ENCODE measurements at regions not wholly inside any gene's neighbourhood (a gene's known extent, or its start where the extent isn't known, plus 50 kb on each side); places are given as distances from the start of the nearest gene placed in this dataset.

GRCh38 chr5:54717870-54718269 is 200.3 kb downstream of the SNX18 start:
- no peaks in the 10 kb centered on the region for H3K9me3 ChIP-seq (ENCODE audit: insufficient read depth, low read depth, low read length)
- no peak overlapping the region for H3K9ac ChIP-seq (ENCODE audit: low read depth, low read length, poor library complexity, severe bottlenecking)
- H3K9me2 ChIP-seq (replicated peaks; ENCODE audit: low read depth, low read length) = no peaks in the 10 kb centered on the region
- H3K4me3 ChIP-seq (ENCODE audit: low read length, poor library complexity, severe bottlenecking) = no peak overlapping the region
- no peak overlapping the region for H2AFZ ChIP-seq (ENCODE audit: low read length)
- no peaks in the 10 kb centered on the region for H4K20me1 ChIP-seq (ENCODE audit: insufficient read depth, low read length, poor library complexity, severe bottlenecking)
- H3K27me3 ChIP-seq (ENCODE audit: insufficient read depth, low read length, poor library complexity, severe bottlenecking) = no peaks in the 10 kb centered on the region
- TF ChIP-seq CTCF (conservative IDR thresholded peaks at IDR 0.05; ENCODE audit: low read length) (no peak), EZH2phosphoT487 (IDR thresholded peaks at IDR 0.05; ENCODE audit: borderline replicate concordance) (no peak)
- H3K4me2 ChIP-seq (ENCODE audit: low read depth, low read length, poor library complexity, severe bottlenecking) = no peak overlapping the region
- no peaks in the 10 kb centered on the region for H3K36me3 ChIP-seq (ENCODE audit: insufficient read depth, low read length)
- no peaks in the 10 kb centered on the region for H3K79me2 ChIP-seq (ENCODE audit: insufficient read depth, low read length)
- H3F3A ChIP-seq (ENCODE audit: low read depth) = no peaks in the 10 kb centered on the region
- H3K4me1 ChIP-seq (ENCODE audit: insufficient read depth, low read length, poor library complexity, severe bottlenecking) = peaks cover 4% of the 10 kb centered on the region

GRCh38 chr5:54717459-54717858 is 199.9 kb downstream of the SNX18 start:
- H3K9me2 ChIP-seq (replicated peaks; ENCODE audit: low read depth, low read length) = no peaks in the 10 kb centered on the region
- no peak for TF ChIP-seq EZH2phosphoT487 (IDR thresholded peaks at IDR 0.05; ENCODE audit: borderline replicate concordance)
- TF ChIP-seq CTCF (conservative IDR thresholded peaks at IDR 0.05; ENCODE audit: low read length) = no peak
- no peak overlapping the region for H2AFZ ChIP-seq (ENCODE audit: low read length)
- H3K4me1 ChIP-seq (ENCODE audit: insufficient read depth, low read length, poor library complexity, severe bottlenecking) = peaks cover 4% of the 10 kb centered on the region
- no peaks in the 10 kb centered on the region for H3K36me3 ChIP-seq (ENCODE audit: insufficient read depth, low read length)
- H3K4me3 ChIP-seq (ENCODE audit: low read length, poor library complexity, severe bottlenecking) = no peak overlapping the region
- no peaks in the 10 kb centered on the region for H3F3A ChIP-seq (ENCODE audit: low read depth)
- no peak overlapping the region for H3K4me2 ChIP-seq (ENCODE audit: low read depth, low read length, poor library complexity, severe bottlenecking)
- H3K9ac ChIP-seq (ENCODE audit: low read depth, low read length, poor library complexity, severe bottlenecking) = no peak overlapping the region
- no peaks in the 10 kb centered on the region for H3K27me3 ChIP-seq (ENCODE audit: insufficient read depth, low read length, poor library complexity, severe bottlenecking)
- H4K20me1 ChIP-seq (ENCODE audit: insufficient read depth, low read length, poor library complexity, severe bottlenecking) = no peaks in the 10 kb centered on the region
- H3K79me2 ChIP-seq (ENCODE audit: insufficient read depth, low read length) = no peaks in the 10 kb centered on the region
- no peaks in the 10 kb centered on the region for H3K9me3 ChIP-seq (ENCODE audit: insufficient read depth, low read depth, low read length)

- Histone ChIP-seq H3K9me2 (replicated peaks; ENCODE audit: low read depth, low read length) (no peaks in the 10 kb centered on the region), H4K20me1 (ENCODE audit: insufficient read depth, low read length, poor library complexity, severe bottlenecking) (no peaks in the 10 kb centered on the region), H3K4me1 (ENCODE audit: insufficient read depth, low read length, poor library complexity, severe bottlenecking) (peaks cover 2% of the 10 kb centered on the region), H3K79me2 (ENCODE audit: insufficient read depth, low read length) (no peaks in the 10 kb centered on the region), H3K4me3 (ENCODE audit: low read length, poor library complexity, severe bottlenecking) (no peak overlapping the region), H3K9ac (ENCODE audit: low read depth, low read length, poor library complexity, severe bottlenecking) (no peak overlapping the region), H3K36me3 (ENCODE audit: insufficient read depth, low read length) (no peaks in the 10 kb centered on the region), H2AFZ (ENCODE audit: low read length) (no peak overlapping the region), H3K9me3 (ENCODE audit: insufficient read depth, low read depth, low read length) (no peaks in the 10 kb centered on the region), H3F3A (ENCODE audit: low read depth) (no peaks in the 10 kb centered on the region), H3K27me3 (ENCODE audit: insufficient read depth, low read length, poor library complexity, severe bottlenecking) (no peaks in the 10 kb centered on the region), H3K4me2 (ENCODE audit: low read depth, low read length, poor library complexity, severe bottlenecking) (no peak overlapping the region)
- TF ChIP-seq EZH2phosphoT487 (IDR thresholded peaks at IDR 0.05; ENCODE audit: borderline replicate concordance) (no peak), CTCF (conservative IDR thresholded peaks at IDR 0.05; ENCODE audit: low read length) (no peak)
Observed at GRCh38 chr5:54713923-54714581, 196.5 kb downstream of the SNX18 start.

Measured in Loucy (cell line).